BJ (cell line): ENCODE measurements at regions not wholly inside any gene's neighbourhood (a gene's known extent, or its start where the extent isn't known, plus 50 kb on each side); places are given as distances from the start of the nearest gene placed in this dataset.

Experiments
- CTCF ChIA-PET: fragments of 350-600 bp; formaldehyde crosslinking; extraction: SDS; loops from one replicate; lab custom pipeline; 2021; ENCODE audit warnings: antibody characterized with exemption, inconsistent platforms; lab: Yijun Ruan, JAX
- POLR2A ChIA-PET: fragments of 300-600 bp; sonication (Branson Sonifier 250); formaldehyde crosslinking; extraction: SDS; loops from one replicate; lab custom pipeline; 2021; ENCODE audit warnings: antibody characterized with exemption; lab: Charles Lee
- DNase-seq: peaks from one replicate; pipeline ENCODE4 v3.0.0-alpha.2; 2011; ENCODE audit warnings: low read depth
- H3K27me3 ChIP-seq: 2 replicates; pipeline ENCODE4 v1.6.0; 2011; ENCODE audit warnings: low read length; ENCODE audit not compliant: control insufficient read depth, insufficient read depth
- H3K36me3 ChIP-seq: 2 replicates; pipeline ENCODE4 v1.5.1; 2011; ENCODE audit warnings: low read length; ENCODE audit not compliant: control insufficient read depth, insufficient read depth
- H3K4me3 ChIP-seq: 2 replicates; pipeline ENCODE4 v1.5.1; 2011; ENCODE audit warnings: low read depth, mild to moderate bottlenecking, control low read depth, low read length
- CTCF ChIP-seq: IDR thresholded peaks from 2 replicates; pipeline ENCODE4 v1.5.1; 2011; ENCODE audit warnings: low read depth, mild to moderate bottlenecking, control low read depth, inconsistent platforms, low read length, moderate library complexity; ENCODE audit not compliant: insufficient read depth

GRCh38 chr7:40983111-40983510 lies 719.8 kb downstream of the INHBA start:
- POLR2A ChIA-PET, result no interaction called here

GRCh38 chr7:40979296-40979695 lies 723.6 kb downstream of the INHBA start:
- DNase-seq, result no peak
- ChIA-PET CTCF (interaction anchor here (0.6 kb wide), 2 partner anchors 9 to 725 kb away, joined by 3 read pairs; no protein-coding TSS in a partner anchor), POLR2A (no interaction called here)
- no peak overlapping the region for H3K4me3 ChIP-seq
- no peaks in the 10 kb centered on the region; the same call in 1 of the 2 replicates for H3K27me3 ChIP-seq
- H3K36me3 ChIP-seq, result no peaks in the 10 kb centered on the region
- no peak for TF ChIP-seq CTCF

More at GRCh38 chr7:40983111-40983510, 719.8 kb downstream of the INHBA start:
- CTCF ChIA-PET, result no interaction called here
- Histone ChIP-seq H3K4me3 (no peak overlapping the region), H3K36me3 (no peaks in the 10 kb centered on the region), H3K27me3 (no peaks in the 10 kb centered on the region)
- no peak for TF ChIP-seq CTCF
- DNase-seq, result no peak

DNA sequence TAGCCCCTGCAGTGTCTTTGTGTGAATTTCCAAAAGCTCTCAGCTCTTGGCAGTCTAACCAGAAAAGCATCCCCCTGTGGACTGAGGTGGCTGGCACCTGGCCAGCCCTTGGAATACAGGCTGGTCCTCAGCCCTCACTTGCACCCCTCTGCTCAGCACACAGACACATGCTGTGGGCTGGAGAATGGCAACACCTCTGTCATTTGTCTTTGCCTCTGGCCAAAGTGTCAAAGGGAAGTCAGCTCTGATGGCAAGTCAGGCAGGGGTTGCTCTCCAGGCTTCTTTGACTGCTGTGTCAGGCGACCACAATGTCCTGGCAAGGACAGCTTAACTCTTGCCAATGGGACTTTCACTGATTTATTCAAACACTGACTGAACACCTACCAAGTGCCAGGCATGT lies 724.8 kb downstream of the INHBA start:
- DNase-seq, result no peak
- ChIA-PET POLR2A (no interaction called here), CTCF (interaction anchor here (1.3 kb wide), 1 partner anchor 19 kb away, joined by 3 read pairs; no protein-coding TSS in a partner anchor)
- Histone ChIP-seq H3K36me3 (no peaks in the 10 kb centered on the region), H3K27me3 (no peaks in the 10 kb centered on the region; the same call in 1 of the 2 replicates), H3K4me3 (no peak overlapping the region)
- no peak for TF ChIP-seq CTCF

DNA sequence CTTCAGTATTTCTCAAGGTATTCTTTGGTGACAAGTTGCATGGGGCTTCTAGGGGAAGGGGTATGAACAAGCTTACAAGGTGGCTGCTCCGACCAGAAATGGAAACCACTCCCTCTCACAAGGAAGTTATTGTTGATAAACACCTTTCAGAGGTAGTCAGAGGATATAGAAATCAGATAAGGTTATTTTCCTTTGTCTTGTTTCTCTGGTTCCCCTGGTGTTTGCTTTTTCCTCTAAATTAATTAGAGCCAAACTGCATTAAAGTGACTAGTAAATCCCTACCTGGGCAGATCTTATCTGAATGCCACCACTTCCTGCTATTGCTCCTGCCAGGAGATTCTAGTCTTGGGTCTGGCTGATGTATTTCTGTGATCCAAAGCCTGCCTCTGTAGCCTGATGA lies 725.4 kb downstream of the INHBA start:
- no peaks in the 10 kb centered on the region; the same call in 1 of the 2 replicates for H3K27me3 ChIP-seq
- no peak overlapping the region for H3K4me3 ChIP-seq
- no peak for DNase-seq
- no peaks in the 10 kb centered on the region for H3K36me3 ChIP-seq
- no peak for TF ChIP-seq CTCF
- ChIA-PET CTCF (interaction anchor here (1.3 kb wide), 1 partner anchor 19 kb away, joined by 3 read pairs; no protein-coding TSS in a partner anchor), POLR2A (no interaction called here)

- CTCF ChIA-PET, result no interaction called here
- no peak for TF ChIP-seq CTCF
- no peak for DNase-seq
- H3K4me3 ChIP-seq, result no peak overlapping the region
- H3K36me3 ChIP-seq, result no peaks in the 10 kb centered on the region
- POLR2A ChIA-PET, result no interaction called here
- no peaks in the 10 kb centered on the region; the same call in 1 of the 2 replicates for H3K27me3 ChIP-seq
Measured at GRCh38 chr7:40972426-40972825, 730.5 kb downstream of the INHBA start.
